ENCODE measurements at regions not wholly inside any gene's neighbourhood (a gene's known extent, or its start where the extent isn't known, plus 50 kb on each side); places are given as distances from the start of the nearest gene placed in this dataset.

DNA sequence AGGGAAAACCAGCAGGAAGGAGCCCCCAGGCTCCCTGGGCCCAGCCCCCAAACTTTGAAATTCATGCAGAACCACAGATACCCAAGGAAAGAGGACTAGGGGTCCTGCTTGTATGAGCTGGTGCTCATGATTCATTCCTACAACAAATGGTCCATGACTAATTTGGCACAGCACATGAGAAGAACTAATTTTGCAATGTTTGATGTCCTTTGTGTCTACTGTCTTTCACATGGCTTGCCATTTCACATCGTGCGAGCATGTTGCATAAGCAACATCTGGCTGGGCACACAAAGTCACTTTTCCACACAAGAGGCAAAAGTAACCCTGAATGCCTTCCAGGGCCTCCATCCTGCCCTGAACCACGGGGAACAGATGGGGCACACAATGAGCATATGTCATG is 149.6 kb upstream of the APCDD1 start:
- Histone ChIP-seq H2AFZ (no peak overlapping the region), H3K9me3 (ENCODE audit: low read depth) (no peaks in the 10 kb centered on the region), H3K36me3 (replicated peaks; ENCODE audit: insufficient read depth, low read depth) (no peaks in the 10 kb centered on the region), H3K79me2 (no peaks in the 10 kb centered on the region), H3K4me2 (no peak overlapping the region), H3K9me2 (replicated peaks; ENCODE audit: insufficient read depth) (no peaks in the 10 kb centered on the region), H3K27me3 (no peaks in the 10 kb centered on the region), H3K4me3 (no peak overlapping the region), H3K27ac (no peak overlapping the region), H4K20me1 (ENCODE audit: insufficient read depth, poor library complexity, severe bottlenecking) (no peaks in the 10 kb centered on the region), H3K4me1 (ENCODE audit: insufficient read depth) (no peaks in the 10 kb centered on the region)
- DNase-seq (ENCODE audit: low spot score), result no peak
- WGBS (ENCODE audit: low lambda C conversion rate, missing lambda C conversion rate), result 82% methylated on average over 3 of the region's 3 CpGs
- TF ChIP-seq EZH2 (IDR thresholded peaks at IDR 0.05; ENCODE audit: borderline replicate concordance), result no peak
- TF ChIP-seq EZH2phosphoT487 (IDR thresholded peaks at IDR 0.05; ENCODE audit: low read depth, severe bottlenecking, unreplicated experiment), result no peak
- TF ChIP-seq, protein P1, sequence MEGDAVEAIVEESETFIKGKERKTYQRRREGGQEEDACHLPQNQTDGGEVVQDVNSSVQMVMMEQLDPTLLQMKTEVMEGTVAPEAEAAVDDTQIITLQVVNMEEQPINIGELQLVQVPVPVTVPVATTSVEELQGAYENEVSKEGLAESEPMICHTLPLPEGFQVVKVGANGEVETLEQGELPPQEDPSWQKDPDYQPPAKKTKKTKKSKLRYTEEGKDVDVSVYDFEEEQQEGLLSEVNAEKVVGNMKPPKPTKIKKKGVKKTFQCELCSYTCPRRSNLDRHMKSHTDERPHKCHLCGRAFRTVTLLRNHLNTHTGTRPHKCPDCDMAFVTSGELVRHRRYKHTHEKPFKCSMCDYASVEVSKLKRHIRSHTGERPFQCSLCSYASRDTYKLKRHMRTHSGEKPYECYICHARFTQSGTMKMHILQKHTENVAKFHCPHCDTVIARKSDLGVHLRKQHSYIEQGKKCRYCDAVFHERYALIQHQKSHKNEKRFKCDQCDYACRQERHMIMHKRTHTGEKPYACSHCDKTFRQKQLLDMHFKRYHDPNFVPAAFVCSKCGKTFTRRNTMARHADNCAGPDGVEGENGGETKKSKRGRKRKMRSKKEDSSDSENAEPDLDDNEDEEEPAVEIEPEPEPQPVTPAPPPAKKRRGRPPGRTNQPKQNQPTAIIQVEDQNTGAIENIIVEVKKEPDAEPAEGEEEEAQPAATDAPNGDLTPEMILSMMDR (IDR thresholded peaks at IDR 0.05; ENCODE audit: poor library complexity), result no peak

DNA sequence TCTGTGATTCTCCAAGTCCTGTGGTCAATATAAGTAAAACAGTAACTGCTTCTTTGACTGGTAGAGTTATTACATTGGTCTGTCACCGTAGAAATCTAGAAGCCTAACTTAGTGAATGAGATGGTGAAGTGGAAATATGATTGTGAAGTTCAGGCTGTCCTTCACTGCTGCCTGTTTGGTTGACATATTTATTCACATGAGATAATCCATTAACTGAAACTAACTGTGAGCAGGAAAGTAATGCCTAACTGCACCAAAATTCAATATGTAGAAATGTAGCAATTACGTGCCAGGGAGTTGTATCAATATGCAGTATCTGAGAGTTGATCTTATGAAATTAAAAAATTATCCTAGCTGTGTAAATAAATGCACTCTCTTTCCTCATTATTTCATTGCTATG is 147.7 kb upstream of the APCDD1 start:
- Histone ChIP-seq H3K79me2 (no peaks in the 10 kb centered on the region), H3K9me3 (ENCODE audit: low read depth) (no peaks in the 10 kb centered on the region), H3K9me2 (replicated peaks; ENCODE audit: insufficient read depth) (no peaks in the 10 kb centered on the region), H4K20me1 (ENCODE audit: insufficient read depth, poor library complexity, severe bottlenecking) (no peaks in the 10 kb centered on the region), H3K4me1 (ENCODE audit: insufficient read depth) (no peaks in the 10 kb centered on the region), H3K36me3 (replicated peaks; ENCODE audit: insufficient read depth, low read depth) (no peaks in the 10 kb centered on the region), H3K27ac (no peak overlapping the region), H3K4me3 (no peak overlapping the region), H2AFZ (no peak overlapping the region), H3K4me2 (no peak overlapping the region), H3K27me3 (no peaks in the 10 kb centered on the region)
- TF ChIP-seq, protein P1 (IDR thresholded peaks at IDR 0.05; ENCODE audit: poor library complexity), result no peak
- no peak for DNase-seq (ENCODE audit: low spot score)
- WGBS (ENCODE audit: low lambda C conversion rate, missing lambda C conversion rate), result 89% methylated on average over 2 of the region's 2 CpGs

DNA sequence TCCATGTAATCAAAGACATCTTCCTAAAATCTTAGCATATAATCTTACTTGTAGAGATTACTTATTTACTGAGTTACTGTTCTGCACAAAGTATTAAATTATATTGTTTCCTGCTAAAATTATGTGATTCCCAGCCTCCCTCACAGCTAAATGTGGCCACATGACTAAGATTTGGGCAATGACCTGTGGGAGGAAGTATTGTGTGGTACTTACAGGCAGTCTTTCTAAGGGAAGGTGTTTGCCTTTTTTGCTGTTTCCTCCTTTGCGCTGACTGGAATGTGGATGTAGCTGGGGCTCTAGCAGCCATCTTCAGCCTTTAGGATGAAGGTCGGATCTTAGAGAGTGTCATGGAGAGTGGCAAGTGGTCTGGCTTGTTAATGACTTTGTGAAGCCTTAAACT is 146.3 kb upstream of the APCDD1 start:
- WGBS (ENCODE audit: low lambda C conversion rate, missing lambda C conversion rate), result 84% methylated on average over 2 of the region's 2 CpGs

More for the DNA sequence above, 146.3 kb upstream of the APCDD1 start:
- TF ChIP-seq EZH2phosphoT487 (IDR thresholded peaks at IDR 0.05; ENCODE audit: low read depth, severe bottlenecking, unreplicated experiment) (no peak), EZH2 (IDR thresholded peaks at IDR 0.05; ENCODE audit: borderline replicate concordance) (no peak)
- TF ChIP-seq, protein P1 (IDR thresholded peaks at IDR 0.05; ENCODE audit: poor library complexity), result no peak
- Histone ChIP-seq H3K27ac (no peak overlapping the region), H3K79me2 (no peaks in the 10 kb centered on the region), H3K9me2 (replicated peaks; ENCODE audit: insufficient read depth) (no peaks in the 10 kb centered on the region), H3K9me3 (ENCODE audit: low read depth) (no peaks in the 10 kb centered on the region), H3K4me3 (no peak overlapping the region), H3K4me1 (ENCODE audit: insufficient read depth) (no peaks in the 10 kb centered on the region), H3K4me2 (no peak overlapping the region), H2AFZ (no peak overlapping the region), H3K27me3 (no peaks in the 10 kb centered on the region), H3K36me3 (replicated peaks; ENCODE audit: insufficient read depth, low read depth) (no peaks in the 10 kb centered on the region), H4K20me1 (ENCODE audit: insufficient read depth, poor library complexity, severe bottlenecking) (no peaks in the 10 kb centered on the region)
- DNase-seq (ENCODE audit: low spot score), result no peak

Measured in hepatocyte (in vitro differentiated cells).